Loucy (cell line): ENCODE measurements at regions not wholly inside any gene's neighbourhood (a gene's known extent, or its start where the extent isn't known, plus 50 kb on each side); places are given as distances from the start of the nearest gene placed in this dataset.

Experiments used
- CTCF ChIP-seq: fragments of 200-600 bp; sonication (generic); conservative IDR thresholded peaks from 2 replicates; pipeline ENCODE4 v1.5.1; 2014; ENCODE audit warnings: mild to moderate bottlenecking, antibody characterized with exemption, low read length
- EZH2phosphoT487 ChIP-seq: fragments of 200-600 bp; IDR thresholded peaks from 2 replicates; pipeline ENCODE4 v1.6.1; 2018; ENCODE audit warnings: antibody characterized with exemption, mild to moderate bottlenecking, moderate library complexity, borderline replicate concordance

GRCh38 chr5:20223451-20223850 is 235.5 kb upstream of the CDH18 start:
- TF ChIP-seq CTCF = no peak
- no peak for TF ChIP-seq EZH2phosphoT487
